Activated naive CD4-positive, alpha-beta T cell treated with anti-CD3 and anti-CD28 coated beads for 36 hours (primary cell): ENCODE measurements at regions not wholly inside any gene's neighbourhood (a gene's known extent, or its start where the extent isn't known, plus 50 kb on each side); places are given as distances from the start of the nearest gene placed in this dataset.
"Not testable (repeated sequence)": the region's sequence is repeated elsewhere in the genome, so short reads cannot be mapped to it uniquely, and the experiment has no call there.

ENCODE experiments used
- CTCF ChIA-PET: fragments of 350-600 bp; sonication (Branson Sonifier 250); formaldehyde crosslinking; loops from one replicate; lab custom pipeline; 2021; ENCODE audit warnings: antibody characterized with exemption; lab: Charles Lee
- DNase-seq: peaks from one replicate; pipeline ENCODE4 v3.0.0-alpha.2; 2020
- H3K27ac Mint-ChIP-seq: one replicate; pipeline ENCODE4 v1.8.0; 2021; ENCODE audit warnings: mild to moderate bottlenecking, mixed read lengths
- H3K27me3 Mint-ChIP-seq: one replicate; pipeline ENCODE4 v1.8.0; 2021; ENCODE audit warnings: low read depth, mixed read lengths
- H3K36me3 Mint-ChIP-seq: one replicate; pipeline ENCODE4 v1.8.0; 2021; ENCODE audit warnings: low read depth, mixed read lengths
- H3K4me1 Mint-ChIP-seq: one replicate; pipeline ENCODE4 v1.8.0; 2021; ENCODE audit warnings: low read depth, mixed read lengths
- H3K4me3 Mint-ChIP-seq: one replicate; pipeline ENCODE4 v1.8.0; 2021; ENCODE audit warnings: mild to moderate bottlenecking, moderate library complexity, mixed read lengths
- H3K9me3 Mint-ChIP-seq: one replicate; pipeline ENCODE4 v1.8.0; 2021; ENCODE audit warnings: mixed read lengths
- intact Hi-C: fragments of 100-400 bp; cut with micrococcal nuclease; formaldehyde crosslinking; loops from one replicate; pipeline ENCODE4 v1.15.1; 2023

DNA sequence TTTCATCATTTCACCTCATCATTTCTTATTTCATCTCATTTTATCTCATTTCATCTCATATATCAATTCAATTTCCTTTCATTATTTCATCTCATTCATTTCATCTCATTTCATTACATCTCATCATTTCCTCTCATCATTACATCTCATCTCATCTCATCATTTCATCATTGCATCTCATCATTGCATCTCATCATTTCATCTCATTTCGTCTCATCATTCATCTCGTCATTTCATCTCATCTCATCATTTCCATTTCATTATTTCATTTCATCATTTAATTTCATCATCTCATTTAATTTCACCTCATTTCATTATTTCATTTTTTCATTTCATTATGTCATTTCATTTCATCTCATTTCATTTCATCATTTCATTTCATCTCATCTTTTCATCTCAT lies 168.5 kb upstream of the FAM72C start:
- H3K4me1 Mint-ChIP-seq, H3K27me3 Mint-ChIP-seq, H3K9me3 Mint-ChIP-seq, DNase-seq, H3K27ac Mint-ChIP-seq, H3K4me3 Mint-ChIP-seq, CTCF ChIA-PET, intact Hi-C loops, H3K36me3 Mint-ChIP-seq: not testable (repeated sequence)

DNA sequence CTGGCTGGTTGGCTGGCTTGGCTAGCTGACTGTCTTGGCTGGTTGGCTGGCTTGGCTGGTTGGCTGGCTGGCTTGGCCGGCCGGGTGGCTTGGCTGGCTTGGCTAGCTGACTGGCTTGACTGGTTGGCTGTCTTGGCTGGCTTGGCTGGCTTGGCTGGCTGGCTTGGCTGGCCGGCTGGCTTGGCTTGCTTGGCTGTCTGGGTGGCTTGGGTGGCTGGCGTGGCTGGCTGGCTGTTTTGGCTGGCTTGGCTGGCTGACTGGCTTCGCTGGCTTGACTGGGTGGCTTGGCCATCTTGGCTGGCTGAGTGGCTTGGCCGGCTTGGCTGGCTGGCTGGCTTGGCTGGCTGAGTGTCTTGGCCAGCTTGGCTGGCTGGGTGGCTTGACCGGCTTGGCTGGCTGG lies 133.2 kb upstream of the FAM72C start:
- intact Hi-C loops, H3K9me3 Mint-ChIP-seq, H3K4me1 Mint-ChIP-seq, DNase-seq, CTCF ChIA-PET, H3K27me3 Mint-ChIP-seq, H3K36me3 Mint-ChIP-seq, H3K27ac Mint-ChIP-seq, H3K4me3 Mint-ChIP-seq: not testable (repeated sequence)

DNA sequence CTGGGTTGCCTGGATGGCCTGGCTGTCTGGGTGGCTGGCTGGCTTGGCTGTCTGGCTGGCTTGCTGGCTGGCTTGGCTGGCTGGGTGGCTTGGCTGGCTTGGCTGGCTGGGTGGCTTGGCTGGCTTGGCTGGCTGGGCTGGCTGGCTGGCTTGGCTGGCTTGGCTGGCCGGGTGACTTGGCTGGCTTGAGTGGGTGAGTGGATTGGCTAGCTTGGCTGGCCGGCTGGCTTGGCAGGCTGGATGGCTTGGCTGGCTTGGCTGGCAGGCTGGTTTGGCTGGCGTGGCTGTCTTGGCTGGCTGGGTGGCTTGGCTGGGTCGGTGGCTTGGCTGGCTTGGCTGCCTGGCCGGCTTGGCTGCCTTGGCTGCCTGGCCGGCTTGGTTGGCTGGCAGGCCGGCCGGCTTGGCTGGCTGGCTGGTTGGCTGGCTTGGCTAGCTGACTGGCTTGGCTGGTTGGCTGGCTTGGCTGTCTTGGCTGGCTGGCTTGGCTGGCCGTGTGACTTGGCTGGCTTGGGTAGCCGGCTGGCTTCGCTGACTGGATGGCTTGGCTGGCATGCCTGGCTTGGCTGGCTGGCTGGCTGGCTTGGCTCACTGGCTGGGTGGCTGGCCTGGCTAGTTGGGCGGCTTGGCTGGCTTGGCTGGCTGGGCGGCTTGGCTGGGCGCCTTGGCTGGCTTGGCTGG lies 132.4 kb upstream of the FAM72C start:
- H3K4me3 Mint-ChIP-seq, H3K36me3 Mint-ChIP-seq, CTCF ChIA-PET, H3K9me3 Mint-ChIP-seq, H3K4me1 Mint-ChIP-seq, intact Hi-C loops, H3K27ac Mint-ChIP-seq, H3K27me3 Mint-ChIP-seq: not testable (repeated sequence)
- DNase-seq = peak; percentile 39

DNA sequence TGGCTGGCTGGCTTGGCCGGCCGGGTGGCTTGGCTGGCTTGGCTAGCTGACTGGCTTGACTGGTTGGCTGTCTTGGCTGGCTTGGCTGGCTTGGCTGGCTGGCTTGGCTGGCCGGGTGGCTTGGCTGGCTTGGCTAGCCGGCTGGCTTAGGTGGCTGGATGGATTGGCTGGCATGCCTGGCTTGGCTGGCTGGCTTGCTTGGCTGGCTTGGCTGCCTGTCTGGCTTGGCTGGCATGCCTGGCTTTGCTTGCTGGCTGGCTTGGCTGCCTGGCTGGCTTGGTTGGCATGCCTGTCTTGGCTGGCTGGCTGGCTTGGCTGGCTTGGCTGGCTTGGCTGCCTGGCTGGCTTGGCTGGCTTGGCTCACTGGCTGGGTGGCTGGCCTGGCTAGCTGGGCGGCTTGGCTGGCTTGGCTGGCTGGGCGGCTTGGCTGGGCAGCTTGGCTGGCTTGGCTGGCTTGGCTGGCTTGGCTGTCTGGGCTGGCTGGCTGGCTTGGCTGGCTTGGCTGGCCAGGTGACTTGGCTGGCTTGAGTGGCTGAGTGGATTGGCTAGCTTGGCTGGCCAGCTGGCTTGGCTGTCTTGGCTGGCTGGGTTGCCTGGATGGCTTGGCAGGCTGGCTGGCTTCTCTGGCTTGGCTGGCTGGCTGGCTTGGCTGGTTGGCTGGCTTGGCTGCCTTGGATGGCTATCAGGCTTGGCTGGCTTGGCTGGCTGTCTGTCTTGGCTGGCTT lies 131.5 kb upstream of the FAM72C start:
- H3K4me3 Mint-ChIP-seq, H3K9me3 Mint-ChIP-seq, H3K27ac Mint-ChIP-seq, intact Hi-C loops, CTCF ChIA-PET, H3K27me3 Mint-ChIP-seq, H3K36me3 Mint-ChIP-seq, H3K4me1 Mint-ChIP-seq: not testable (repeated sequence)
- DNase-seq = peak; percentile 33

DNA sequence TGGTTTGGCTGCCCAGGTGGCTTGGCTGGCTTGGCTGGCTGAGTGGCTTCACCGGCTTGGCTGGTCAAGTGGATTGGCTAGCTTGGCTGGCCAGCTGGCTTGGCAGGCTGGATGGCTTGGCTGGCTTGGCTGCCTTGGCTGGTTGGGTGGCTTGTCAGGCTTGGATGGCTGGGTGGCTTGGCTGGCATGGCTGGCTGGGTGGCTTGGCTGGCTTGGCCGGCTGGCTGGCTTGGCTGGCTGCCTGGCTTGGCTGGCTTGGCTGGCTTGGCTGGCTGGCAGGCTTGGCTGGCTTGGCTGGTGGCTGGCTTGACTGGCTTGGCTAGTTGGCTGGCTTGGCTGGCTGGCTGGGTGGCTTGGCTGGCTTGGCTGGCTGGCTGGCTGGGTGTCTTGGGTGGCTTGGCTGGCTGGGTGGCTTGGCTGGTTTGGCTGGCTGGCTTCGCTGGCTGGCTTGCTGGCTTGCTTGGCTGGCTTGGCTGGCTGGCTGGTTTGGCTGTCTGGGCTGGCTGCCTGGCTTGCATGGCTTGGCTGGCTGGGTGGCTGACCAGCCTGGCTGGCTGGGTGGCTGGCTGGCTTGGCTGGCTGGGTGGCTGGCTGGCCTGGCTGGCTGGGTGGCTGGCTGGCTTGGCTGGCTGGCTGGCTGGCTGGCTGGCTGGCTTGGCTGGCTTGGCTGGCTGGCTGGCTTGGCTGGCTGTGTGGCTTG lies 130.4 kb upstream of the FAM72C start:
- H3K36me3 Mint-ChIP-seq, CTCF ChIA-PET, H3K27me3 Mint-ChIP-seq, intact Hi-C loops, H3K4me1 Mint-ChIP-seq, H3K9me3 Mint-ChIP-seq, H3K4me3 Mint-ChIP-seq, H3K27ac Mint-ChIP-seq: not testable (repeated sequence)
- DNase-seq = peak; percentile 5

DNA sequence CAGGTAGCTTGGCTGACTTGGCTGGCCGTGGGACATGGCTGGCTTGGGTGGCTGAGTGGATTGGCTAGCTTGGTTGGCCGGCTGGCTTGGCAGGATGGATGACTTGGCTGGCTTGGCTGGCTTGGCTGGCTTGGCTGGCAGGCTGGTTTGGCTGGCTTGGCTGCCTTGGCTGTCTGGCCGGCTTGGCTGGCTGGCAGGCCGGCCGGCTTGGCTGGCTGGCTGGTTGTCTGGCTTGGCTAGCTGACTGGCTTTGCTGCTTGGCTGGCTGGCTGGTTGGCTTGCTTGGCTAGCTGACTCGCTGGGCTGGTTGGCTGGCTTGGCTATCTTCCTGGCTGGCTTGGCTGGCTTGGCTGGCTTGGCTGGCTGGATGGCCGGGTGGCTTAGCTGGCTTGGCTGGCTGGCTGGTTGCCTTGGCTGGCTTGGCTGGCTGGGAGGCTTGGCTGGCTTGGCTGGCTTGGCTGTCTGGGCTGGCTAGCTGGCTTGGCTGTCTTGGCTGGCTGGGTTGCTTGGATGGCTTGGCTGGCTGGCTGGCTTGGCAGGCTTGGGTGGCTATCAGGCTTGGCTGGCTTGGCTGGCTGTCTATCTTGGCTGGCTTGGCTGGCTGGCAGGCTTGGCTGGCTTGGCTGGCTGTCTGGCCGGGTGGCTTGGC lies 129.7 kb upstream of the FAM72C start:
- Mint-ChIP-seq H3K9me3 (no peaks in the 10 kb centered on the region), H3K27me3 (no peaks in the 10 kb centered on the region), H3K4me1 (no peaks in the 10 kb centered on the region), H3K4me3 (no peak overlapping the region), H3K27ac (no peak overlapping the region), H3K36me3 (no peaks in the 10 kb centered on the region)
- CTCF ChIA-PET = no interaction called here
- peak; percentile 5 for DNase-seq
- intact Hi-C loops = no loop called here

DNA sequence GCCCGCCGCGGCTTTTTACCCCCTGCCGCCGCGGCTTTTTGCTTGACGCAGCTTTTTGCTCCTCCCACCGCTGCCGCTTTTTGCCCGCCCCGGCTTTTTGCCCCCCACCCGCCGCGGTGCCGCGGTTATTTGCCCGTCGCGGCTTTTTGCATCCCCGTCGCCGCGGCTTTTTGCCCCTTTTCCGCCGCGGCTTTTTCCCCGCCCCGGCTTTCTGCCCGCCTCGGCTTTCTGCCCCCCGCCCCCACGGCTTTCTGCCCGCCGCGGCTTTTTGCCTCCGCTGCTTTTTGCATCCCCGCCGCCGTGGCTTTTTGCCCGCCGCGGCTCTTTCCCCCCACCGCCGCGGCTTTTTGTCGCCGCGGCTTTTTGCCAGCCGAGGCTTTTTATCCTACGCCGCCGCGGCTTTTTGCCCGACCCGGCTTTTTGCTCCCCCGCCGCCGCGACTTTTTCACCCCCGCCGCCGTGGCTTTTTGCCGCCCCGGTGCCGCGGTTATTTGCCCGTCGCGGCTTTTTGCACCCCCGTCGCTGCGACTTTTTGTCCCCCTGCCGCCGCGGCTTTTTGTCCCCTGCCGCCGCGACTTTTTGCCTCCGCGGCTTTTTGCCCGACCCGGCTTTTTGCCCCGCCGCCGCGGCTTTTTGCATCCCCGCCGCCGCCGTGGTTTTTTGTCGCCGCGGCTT lies 105.5 kb upstream of the FAM72C start:
- H3K9me3 Mint-ChIP-seq, H3K27me3 Mint-ChIP-seq, H3K27ac Mint-ChIP-seq, H3K36me3 Mint-ChIP-seq, intact Hi-C loops, H3K4me1 Mint-ChIP-seq, CTCF ChIA-PET: not testable (repeated sequence)
- peak overlapping the region; percentile 62 for H3K4me3 Mint-ChIP-seq
- DNase-seq = peak; percentile 15

DNA sequence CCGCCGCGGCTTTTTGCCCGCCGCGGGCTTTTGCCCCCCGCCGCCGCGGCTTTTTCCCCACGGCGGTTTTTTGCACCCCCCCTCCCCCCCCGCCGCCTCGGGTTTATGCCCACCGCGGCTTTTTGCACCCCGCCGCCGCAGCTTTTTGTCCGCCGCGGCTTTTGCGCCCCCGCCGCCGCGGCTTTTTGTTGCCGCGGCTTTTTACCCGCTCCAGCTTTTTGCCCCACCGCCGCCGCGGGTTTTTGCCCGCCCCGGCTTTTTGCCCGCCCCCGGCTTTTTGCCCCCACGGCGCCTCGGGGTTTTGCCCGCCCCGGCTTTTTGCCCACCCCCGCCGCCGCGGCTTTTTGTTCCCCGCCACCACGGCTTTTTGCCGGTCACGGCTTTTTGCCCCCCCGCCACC lies 104.9 kb upstream of the FAM72C start:
- CTCF ChIA-PET, H3K36me3 Mint-ChIP-seq, H3K27ac Mint-ChIP-seq, H3K9me3 Mint-ChIP-seq, H3K4me1 Mint-ChIP-seq, intact Hi-C loops, H3K27me3 Mint-ChIP-seq, H3K4me3 Mint-ChIP-seq: not testable (repeated sequence)
- DNase-seq = peak; percentile 4

DNA sequence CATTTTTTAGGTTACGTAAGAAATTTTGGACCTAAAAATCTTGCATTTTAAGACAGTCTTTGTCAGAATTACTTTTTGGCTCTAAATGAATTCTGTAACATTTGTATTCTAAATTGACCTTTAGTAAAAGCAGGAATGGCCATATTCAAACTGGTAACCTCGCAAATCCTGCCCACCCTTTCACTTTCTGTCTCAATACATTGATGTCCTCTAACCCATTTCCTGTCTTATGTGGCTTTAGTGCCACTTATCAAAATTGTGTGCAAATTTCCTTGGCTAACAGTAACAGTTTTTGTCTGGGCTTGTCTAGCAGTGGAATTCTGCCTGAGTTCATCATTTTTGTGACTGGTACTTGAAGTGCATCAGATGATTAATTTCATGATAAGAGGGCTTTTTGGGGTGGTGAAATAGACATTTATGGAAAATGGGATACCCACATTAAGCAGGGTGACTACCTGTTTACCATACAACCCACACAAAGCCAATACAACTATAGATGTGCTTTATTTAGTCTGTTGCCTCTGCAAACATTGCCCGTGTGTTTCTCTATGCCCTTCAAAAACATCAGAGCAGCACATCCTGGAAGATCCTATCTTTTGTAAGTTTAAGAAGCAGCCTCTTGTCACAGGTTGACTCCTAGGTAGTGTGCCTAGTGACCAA lies 98.7 kb upstream of the FAM72C start:
- H3K27me3 Mint-ChIP-seq, H3K4me3 Mint-ChIP-seq, DNase-seq, intact Hi-C loops, H3K4me1 Mint-ChIP-seq, H3K9me3 Mint-ChIP-seq, H3K36me3 Mint-ChIP-seq, H3K27ac Mint-ChIP-seq, CTCF ChIA-PET: not testable (repeated sequence)

DNA sequence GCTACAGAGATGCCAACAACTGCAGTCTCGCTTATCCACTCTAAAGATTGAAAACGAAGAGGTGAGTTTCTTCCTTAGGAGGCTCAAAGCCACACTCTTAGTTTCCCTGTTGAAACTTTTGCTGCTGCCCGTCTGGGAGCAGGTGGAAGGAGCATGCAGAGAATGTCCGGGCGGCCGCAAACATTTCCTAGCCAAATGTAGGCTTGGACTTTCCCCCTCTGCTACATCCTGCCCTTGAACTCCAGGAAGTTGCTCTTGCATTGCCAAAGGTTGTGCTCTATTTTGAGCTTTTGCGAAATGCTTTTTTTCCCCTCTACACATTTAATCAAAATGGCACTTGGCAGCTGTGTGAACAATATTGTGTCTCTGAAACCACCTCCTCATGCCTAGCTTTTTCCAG lies 95.3 kb upstream of the FAM72C start:
- H3K27me3 Mint-ChIP-seq, H3K36me3 Mint-ChIP-seq, H3K4me3 Mint-ChIP-seq, H3K9me3 Mint-ChIP-seq, CTCF ChIA-PET, H3K27ac Mint-ChIP-seq, intact Hi-C loops, DNase-seq, H3K4me1 Mint-ChIP-seq: not testable (repeated sequence)

DNA sequence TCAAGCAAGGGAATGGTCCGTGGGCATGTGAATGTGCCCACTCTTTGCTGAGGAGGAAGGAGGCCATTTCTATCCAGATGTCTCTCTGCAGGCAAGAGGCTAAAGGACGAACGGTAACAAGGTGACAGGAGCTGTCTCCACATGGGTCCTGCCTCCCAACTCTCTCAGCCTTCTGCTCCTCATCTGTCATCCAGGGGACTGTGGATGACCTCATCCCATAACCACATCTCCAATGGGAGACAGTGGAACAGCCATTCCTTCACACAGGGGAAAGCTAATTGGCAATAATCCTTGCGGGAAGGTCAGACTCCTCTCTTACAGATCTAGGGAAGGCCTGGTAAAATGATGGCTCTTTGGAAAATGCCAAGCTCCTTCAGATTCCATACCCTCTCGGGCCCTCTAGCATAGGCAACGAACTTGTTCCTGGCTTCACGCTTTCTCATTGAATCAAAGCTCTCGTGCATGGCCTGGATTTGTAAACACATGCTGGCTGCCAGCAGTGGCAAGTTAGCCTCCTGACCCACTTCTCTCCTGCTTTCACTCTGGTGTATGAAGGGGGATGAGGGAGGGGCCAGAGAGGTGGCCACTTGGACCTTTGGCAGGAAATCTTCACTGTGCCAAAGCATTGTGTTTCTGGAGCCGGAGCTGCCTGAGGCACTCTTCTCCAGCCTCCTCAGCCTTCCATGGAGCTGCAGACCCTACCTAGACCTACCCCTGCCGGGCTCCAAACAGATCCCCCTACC lies 94.5 kb upstream of the FAM72C start:
- H3K4me3 Mint-ChIP-seq, H3K4me1 Mint-ChIP-seq, intact Hi-C loops, H3K36me3 Mint-ChIP-seq, CTCF ChIA-PET, H3K27me3 Mint-ChIP-seq, H3K9me3 Mint-ChIP-seq, H3K27ac Mint-ChIP-seq, DNase-seq: not testable (repeated sequence)
